Stimulated activated CD8-positive, alpha-beta memory T cell treated with anti-CD3 and anti-CD28 coated beads, Interleukin-12 subunit alpha, Interleukin-12 subunit beta, amount 100 ng/mL, for 24 hours (primary cell): ENCODE measurements at regions not wholly inside any gene's neighbourhood (a gene's known extent, or its start where the extent isn't known, plus 50 kb on each side); places are given as distances from the start of the nearest gene placed in this dataset.
"Not testable (repeated sequence)": the region's sequence is repeated elsewhere in the genome, so short reads cannot be mapped to it uniquely, and the experiment has no call there.

Experiments
- DNase-seq: peaks from one replicate; pipeline ENCODE4 v3.0.0-alpha.2; 2020; ENCODE audit errors: extremely low read depth

DNA sequence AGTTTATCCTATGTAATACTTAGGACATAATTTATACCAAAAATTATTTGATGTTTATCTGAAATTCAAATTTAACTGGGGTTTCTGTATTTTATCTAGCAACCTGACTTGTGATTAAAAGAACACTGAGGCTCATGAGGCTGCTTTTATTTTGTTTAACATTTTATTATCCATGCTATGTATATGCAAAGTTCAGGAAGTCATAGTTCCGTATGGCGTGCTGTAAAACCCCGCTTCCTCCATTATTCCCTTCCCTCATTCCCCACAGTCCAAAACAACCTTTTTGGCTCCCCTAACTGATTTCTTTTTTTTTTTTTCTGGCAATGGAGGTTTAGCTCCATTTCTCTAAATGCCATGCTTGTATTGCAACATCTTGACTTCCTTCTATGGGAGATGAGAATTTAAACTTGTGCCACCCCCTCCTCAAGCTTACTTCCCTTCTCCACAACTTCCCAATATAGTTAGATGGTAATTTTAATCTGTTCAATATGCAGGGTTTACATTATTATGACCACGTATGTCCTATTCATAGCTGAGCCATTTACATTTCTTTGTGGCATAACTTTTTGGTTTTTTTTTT is 138.0 kb upstream of the DNAH14 start:
- DNase-seq, result no peak

DNA sequence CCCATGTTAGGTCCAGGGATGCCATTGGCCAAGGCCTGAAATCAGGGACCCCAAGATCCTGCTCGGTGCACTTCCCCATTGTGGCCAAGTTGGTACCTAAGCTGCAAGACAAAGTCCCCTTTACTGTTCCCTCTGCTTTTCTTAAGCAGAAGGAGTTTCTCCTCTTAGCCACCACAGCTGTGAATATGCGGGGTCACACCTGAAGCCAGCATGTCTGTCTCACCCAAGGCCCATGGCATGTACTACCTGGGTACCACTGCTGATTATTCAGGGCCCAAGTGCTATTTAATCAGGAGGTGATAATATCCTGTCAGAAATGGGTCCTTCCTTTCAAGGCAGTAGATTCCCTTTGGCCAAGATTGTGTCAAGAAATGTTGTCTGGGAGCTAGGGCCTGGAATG is 133.9 kb upstream of the DNAH14 start:
- no peak for DNase-seq

DNA sequence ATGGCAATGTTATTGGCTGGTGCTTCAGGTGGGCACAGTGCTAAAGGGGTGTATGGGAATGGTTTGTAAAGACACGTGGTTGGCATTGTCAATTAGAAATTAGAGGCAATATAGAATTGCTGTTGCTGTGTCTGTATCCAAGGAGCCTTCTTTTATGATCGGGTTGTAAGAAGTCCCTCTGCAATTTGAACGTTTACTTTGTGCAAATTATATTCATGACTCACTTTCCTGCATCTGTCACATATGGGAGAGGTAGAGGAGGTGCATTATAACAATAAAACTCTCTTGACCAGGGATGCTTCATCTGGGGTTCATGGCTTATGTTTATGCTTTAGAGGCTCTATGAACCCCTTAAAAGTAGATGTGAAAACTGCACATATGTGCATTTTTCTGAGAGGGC is 130.4 kb upstream of the DNAH14 start:
- no peak for DNase-seq

DNA sequence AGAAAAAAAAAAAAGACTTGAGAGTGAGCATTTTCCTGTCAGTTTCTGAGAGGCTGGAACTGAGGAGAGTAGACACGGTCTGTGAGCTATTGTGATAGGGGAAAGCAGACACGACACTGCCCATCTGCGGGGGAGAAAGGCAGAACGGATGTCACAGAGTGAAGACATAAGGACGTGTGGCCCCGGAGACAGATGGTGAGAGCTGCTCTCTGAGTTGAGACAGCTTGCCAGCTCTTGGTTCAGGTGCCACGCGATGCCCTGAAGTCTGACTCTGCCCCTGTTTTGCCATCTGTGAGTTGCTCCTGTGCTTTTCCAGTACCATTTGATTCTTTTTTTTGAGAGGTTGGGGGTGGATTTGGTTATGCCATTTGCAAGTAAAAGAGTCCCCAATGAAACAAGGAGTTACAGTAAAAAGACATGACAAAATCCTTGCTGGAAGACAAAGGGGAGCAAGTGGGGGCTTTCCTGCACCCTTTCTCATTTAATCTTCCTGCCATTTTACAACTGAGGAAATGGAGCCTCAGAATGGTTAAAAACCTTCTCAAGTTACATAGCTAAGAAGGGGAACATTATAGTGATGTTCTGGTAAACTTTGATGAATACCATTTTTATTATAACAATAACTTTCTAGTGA is 128.9 kb upstream of the DNAH14 start:
- no peak for DNase-seq

DNA sequence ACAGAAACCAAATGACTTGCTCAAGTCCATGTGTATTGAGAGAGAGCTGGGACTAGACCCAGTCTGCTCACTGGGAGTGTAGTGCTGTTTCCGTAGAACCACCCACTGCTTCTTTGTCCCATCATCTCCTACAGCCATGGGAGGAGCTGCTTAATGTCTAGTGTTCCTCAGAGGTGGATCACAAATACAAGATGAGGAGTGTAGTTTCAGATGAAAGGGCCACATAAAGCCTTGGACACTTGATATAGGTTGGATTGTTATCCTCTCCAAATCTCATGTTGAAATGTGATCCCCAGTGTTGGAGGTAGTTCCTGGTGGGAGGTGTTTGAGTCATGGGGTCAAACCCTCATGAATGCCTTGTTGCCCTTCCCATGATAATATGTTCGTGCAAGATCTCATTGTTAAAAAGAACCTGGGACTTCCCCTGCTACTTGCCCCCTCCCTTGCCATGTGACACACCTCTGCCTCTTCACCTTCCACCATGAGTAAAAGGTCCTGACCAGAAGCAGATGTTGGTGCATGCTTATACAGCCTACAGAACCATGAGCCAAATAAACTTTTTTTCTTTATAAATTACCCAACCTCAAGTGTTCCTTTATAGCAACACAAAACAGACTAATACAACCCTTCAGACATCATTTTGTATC is 127.5 kb upstream of the DNAH14 start:
- DNase-seq, result no peak

DNA sequence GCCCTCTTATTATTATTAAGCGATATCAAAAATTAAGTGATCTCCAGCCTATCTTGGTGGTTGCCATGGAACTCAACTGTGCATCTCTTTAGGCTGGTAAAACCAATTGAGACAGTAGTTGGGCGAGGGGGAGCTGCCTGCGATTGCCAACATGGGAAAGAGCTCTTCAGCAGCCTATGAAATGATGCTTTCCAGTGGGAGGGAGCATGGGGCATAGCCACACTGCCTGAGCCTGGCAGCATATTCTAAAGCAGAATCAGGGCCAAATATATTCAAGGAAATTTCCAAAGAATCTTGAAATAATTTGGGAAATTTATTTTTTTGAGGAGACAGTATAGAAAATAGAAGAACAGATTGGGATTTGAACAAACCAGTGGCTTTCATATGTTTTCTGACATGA is 126.9 kb upstream of the DNAH14 start:
- DNase-seq, result no peak

DNA sequence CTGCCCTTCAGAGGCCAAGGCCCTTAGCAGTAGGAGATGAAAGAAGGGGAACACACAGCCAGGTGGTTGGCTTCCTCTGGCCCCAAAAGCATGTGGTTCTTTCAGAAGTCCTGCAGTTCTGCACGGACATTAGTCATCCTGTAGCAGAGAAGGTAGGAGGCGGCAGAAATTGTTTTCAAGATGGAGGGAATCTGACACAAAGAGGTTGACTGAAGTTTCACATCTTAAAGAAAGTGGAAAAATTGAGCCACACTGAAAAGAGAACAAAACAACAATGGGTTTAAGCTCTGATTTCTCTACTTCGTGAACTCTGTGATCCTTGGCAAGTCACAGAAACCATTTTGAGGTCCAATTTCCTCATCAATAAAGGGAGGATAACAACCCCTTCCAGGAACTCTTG is 125.3 kb upstream of the DNAH14 start:
- DNase-seq, result no peak

DNA sequence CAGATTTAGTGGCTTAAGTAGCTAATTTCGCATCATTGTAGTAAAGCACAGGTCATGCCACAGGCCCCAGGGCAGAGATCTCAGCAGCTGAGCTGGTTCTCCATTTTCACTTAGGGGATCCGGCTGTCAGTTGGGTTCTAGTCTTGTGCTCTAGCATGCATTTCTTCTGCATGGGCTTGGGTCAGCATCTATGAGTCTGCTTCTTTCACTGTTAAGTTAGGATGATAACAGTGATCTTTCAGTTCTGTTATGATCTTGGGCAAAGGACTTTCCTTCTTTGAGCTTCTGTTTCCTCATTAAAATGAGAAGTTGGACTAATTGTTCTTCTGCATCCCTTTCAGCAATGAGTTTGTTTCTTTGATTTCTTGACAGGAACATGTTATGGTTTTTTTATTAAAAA is 123.6 kb upstream of the DNAH14 start:
- no peak for DNase-seq

DNA sequence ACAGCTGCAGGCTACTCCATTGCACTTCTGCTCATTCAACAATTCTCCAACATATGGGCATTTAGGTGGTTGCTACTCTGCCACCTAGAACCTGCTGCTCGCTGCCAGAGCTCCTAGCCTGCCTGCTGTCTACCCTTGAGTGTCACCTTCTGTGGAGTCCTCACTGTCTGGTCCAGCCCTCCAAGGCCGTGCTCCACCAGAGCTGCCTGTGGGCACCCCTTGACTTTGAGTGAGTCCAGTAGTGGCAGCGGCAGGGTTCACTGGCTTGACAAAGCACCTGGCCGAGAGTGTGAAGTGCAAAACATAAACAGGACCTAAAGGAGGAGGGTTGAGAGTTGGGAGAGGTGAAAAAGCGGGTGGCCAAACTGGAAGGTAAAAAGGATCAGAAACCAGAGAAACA is 120.3 kb upstream of the DNAH14 start:
- no peak for DNase-seq

DNA sequence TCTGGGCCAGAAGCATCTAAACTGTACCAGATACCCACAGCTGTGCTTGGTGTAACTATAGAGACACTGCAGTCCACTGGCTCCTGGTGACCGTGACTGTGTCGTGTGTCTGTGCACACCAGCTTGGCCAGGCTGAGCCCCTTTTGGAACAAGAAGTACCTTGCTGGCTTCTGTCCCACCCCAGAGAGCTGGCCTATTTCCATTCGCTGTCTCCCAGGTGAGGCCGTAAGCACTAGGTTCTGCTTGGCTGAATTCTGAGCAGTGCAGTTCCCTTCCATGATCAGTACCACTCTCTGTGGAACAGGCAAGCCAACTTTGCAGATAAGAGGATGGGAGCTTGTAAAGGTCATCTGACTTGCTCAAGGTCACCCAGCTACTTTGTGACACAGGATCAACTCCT is 119.9 kb upstream of the DNAH14 start:
- no peak for DNase-seq

DNA sequence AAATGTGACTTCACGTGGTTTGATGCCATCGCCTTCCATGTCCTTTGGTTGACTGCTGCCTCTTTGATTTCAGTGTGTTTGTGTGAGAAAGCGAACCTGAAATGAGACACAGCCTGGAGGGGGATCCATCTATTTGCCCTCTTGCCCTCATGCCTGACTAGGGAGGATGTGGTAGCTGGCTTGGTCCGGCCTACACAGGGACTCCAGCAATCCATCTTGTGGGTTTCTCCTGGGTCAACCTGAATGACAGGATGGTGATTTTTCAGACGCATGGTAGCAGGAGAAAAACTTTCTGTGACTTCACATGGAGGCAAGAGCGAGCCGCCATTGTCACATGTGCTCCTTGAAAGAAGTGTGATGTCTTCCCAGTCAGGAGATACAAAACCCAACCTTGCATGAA is 117.9 kb upstream of the DNAH14 start:
- DNase-seq, result no peak

DNA sequence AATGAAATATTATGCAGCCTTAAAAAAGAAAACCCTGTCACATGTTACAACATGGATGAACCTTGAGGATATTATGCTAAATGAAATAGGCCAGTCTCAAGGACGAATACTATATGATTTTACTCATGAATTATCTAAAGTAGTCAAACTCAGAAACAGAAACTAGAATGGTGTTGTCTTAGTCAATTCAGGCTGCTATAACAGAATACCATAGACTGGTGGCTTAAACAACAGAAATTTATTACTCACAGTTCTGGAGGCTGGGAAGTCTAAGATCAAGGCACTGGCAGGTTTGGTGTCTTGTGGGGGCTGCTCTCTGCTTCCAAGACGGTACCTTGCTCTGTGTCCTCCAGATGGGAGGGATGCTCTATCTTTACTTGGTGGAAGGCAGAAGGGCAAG is 113.8 kb upstream of the DNAH14 start:
- no peak for DNase-seq

DNA sequence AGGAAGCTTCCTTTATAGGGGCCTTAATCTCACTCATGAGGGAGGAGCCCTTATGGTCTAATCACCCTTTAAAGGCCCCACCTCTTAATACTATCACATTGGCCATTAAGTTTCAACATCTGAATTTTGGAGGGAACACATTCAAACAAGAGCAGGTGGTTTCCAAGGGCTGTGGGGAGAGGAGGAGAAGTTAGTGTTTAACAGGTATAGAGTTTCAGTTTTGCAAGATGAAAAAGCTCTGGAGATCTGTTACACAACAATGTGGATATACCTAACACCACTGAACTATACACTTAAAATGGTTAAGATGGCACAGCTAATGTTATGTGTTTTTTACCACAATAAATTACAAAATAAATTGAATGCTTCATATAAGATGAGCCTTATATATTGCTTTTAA is 113.4 kb upstream of the DNAH14 start:
- no peak for DNase-seq

DNA sequence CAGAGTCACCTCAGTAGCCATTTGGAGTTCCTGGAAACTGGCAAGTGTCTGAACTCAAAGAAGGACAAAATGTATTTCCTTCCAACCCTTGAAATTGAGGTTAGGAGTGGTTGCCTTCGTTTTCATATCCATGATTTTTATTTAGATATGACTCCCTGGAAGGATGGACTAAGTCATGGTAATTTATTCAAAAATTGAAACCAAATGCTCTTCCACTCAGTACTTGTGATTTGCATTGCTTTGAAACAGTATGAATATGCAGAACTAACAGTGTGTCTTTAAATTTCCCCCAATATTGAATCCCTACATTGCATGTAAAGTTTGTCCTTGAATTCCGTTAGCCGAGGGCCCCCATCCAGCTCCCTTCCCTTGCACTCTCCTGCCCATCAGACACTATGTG is 112.1 kb upstream of the DNAH14 start:
- DNase-seq, result no peak

DNA sequence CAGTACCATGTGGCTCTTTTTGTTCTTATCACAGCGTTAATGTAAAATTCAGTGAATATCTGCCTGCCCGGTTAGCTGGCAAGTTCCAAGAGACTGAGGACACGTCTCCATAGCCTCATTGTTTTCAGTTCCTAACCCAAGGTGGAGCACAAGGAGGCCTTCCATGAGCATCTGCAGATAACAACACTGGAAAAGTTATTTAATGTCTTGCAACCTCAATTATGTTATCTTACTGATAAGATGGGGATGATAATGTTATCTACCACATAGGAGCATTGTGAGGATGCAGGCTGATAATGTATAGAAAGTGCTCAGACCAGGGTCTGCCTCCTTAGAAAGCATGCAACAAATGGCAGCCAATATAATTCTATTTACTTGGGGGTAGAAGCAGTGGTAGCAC is 109.6 kb upstream of the DNAH14 start:
- no peak for DNase-seq

DNA sequence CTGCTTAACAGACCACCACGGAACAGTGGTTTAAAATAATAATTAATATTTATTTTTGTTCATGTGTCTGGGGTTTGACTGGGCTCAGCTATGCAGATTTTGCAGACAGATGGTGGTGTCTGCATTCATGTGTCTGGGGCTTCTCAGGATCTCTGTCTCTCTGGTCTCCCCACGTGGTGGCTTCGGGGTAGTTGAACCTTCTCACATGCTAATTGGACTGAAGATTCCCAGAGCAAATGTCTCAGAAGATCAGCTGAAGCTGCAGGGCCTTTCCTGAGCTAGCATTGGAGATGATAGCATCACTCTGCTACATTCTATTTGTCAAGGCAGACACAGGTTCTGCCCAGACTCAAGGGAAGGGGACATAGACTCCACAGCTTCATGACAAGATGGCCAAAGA is 109.1 kb upstream of the DNAH14 start:
- no peak for DNase-seq

DNA sequence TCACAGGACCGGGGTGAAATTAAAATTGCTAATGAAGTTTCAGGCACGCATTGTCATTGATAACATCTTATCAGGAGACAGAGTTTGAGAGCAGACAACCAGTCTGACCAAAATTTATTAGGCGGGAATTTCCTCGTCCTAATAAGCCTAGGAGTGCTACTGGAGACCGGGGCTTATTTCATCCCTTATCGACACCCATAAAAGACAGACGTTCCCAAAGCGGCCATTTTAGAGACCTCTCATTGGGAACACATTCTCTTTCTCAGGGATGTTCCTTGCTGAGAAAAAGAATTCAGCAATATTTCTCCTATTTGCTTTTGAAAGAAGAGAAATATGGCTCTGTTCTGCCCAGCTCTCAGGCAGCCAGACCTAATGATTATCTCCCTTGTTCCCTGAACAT is 107.7 kb upstream of the DNAH14 start:
- not testable (repeated sequence) for DNase-seq

DNA sequence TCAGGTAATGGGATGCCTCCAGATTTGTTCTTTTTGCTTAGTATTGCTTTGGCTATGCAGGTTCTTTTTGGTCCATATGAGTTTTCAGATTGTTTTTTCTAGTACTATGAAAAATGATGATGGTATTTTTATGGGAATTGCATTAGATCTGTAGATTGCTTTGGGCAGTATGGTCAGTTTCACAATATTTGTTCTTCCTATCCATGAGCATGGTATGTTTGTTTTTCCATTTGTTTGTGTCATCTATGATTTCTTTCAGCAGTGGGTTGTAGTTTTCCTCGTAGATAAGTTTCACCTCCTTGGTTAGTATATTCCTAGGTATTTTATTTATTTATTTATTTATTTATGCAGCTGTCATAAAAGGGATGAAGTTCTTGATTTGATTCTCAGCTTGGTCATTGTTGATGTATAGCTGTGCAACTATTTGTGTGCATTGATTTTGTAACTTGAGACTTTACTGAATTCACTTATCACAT is 103.9 kb upstream of the DNAH14 start:
- DNase-seq, result no peak

DNA sequence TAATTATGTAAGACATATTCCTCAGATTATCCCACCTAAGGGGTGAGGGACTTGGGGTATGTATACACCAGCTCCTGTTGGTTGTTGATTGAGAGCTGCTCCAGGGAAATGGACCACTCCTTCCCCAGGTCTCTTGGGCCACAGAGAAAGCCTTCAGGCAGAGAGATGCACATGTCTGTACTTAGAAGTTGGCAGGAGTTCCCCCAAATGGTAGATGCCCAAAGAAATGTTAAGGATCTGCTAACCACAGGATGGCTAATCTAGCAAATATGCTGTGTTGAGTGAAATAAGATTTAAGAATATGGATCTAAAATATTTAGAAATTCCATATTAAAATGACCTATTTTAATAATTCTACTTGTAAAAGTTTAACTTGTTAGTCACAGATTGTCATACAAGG is 100.8 kb upstream of the DNAH14 start:
- no peak for DNase-seq

DNA sequence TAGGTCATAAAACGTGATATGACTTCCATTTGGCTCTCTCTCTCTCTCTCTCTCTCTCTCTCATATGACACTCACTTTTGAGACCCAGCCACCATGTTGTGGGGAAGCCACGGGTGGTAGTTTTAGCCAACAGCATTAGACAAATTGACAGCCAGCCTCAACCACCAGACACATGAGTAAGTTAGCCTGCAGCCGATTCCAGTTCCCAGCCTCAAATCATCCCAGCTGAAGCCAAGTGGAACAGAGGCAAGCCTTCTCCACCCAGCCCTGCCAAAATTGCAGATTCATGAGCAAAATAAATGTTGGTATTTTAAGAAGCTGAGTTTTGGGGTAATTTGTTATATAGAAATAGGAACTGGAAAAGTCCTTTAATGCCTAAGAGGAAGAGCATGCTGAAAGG is 98.0 kb upstream of the DNAH14 start:
- DNase-seq, result no peak

DNA sequence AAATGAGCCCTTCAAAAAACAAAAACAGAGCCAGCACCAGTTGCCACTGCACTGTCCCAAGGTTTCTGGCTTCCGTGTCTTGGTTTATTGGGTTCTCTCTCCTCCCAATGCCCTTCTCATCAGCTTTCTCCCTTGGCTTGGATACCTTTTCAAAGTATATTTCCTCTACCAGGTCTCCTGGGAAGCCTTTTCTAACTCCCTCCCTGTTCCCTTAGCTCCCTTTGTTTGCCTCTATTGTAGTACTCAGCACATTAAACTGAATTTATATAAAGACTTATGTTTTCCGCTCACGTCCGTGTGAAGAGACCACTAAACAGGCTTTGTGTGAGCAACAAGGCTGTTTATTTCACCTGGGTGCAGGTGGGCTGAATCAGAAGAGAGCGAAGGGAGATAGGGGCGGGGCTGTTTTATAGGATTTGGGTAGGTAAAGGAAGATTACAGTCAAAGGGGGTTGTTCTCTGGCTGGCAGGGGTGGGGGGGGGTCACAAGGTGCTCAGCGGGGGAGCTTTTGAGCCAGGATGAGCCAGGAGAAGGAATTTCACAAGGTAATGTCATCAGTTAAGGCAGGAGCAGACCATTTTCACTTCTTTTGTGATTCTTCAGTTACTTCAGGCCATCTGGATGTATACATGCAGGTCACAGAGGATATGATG is 89.7 kb upstream of the DNAH14 start:
- not testable (repeated sequence) for DNase-seq

DNA sequence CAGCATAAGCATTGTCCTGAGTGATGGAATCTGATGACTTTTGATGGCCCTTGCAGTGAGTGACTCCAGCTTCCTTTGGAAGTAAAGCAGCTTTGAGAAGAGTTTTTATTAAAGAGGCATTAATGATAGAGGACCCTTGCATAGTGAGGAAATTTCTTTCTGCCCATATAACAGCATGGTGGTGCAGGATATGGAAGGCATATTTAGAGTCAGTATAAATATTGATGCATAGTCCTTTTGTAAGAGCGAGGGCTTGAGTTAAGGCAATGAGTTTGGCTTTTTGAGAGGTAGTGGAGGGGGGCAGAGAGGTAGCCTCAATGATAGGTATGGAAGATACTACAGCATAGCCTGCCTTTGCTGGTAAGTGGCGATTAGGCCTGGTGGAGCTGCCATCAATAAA is 87.7 kb upstream of the DNAH14 start:
- not testable (repeated sequence) for DNase-seq
